Activated naive CD8-positive, alpha-beta T cell treated with anti-CD3 and anti-CD28 coated beads for 36 hours (primary cell): ENCODE measurements at regions not wholly inside any gene's neighbourhood (a gene's known extent, or its start where the extent isn't known, plus 50 kb on each side); places are given as distances from the start of the nearest gene placed in this dataset.
"Not testable (repeated sequence)": the region's sequence is repeated elsewhere in the genome, so short reads cannot be mapped to it uniquely, and the experiment has no call there.

Experiments used
- DNase-seq: peaks from one replicate; pipeline ENCODE4 v3.0.0; 2021
- H3K27ac Mint-ChIP-seq: one replicate; pipeline ENCODE4 v1.8.0; 2022; ENCODE audit warnings: mild to moderate bottlenecking, moderate library complexity, mixed read lengths
- H3K27me3 Mint-ChIP-seq: one replicate; pipeline ENCODE4 v1.8.0; 2022; ENCODE audit warnings: mild to moderate bottlenecking, mixed read lengths
- H3K36me3 Mint-ChIP-seq: one replicate; pipeline ENCODE4 v1.8.0; 2021; ENCODE audit warnings: mild to moderate bottlenecking, mixed read lengths
- H3K4me1 Mint-ChIP-seq: one replicate; pipeline ENCODE4 v1.8.0; 2021; ENCODE audit warnings: mixed read lengths
- H3K4me3 Mint-ChIP-seq: one replicate; pipeline ENCODE4 v1.8.0; 2022; ENCODE audit warnings: mild to moderate bottlenecking, moderate library complexity, mixed read lengths
- H3K9me3 Mint-ChIP-seq: one replicate; pipeline ENCODE4 v1.8.0; 2022; ENCODE audit warnings: mixed read lengths

DNA sequence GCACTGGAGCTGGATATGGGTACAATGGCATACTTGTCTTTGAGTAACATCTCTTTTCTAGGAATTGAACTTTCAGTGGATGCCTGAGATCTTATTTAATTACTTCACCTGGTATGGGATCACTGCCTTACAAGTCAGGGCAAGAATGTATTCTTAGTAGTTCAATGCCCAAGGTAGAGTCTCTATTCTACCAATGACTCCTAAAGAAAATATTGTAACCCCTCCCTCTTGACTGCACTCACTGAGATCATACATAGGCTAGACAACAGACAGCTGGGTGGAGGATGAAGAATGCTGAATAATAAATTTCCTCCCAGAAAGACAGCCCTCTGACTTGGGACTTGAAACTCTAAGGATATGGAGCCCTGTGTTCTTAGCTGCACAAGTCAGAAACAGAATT lies 1216.3 kb upstream of the ACO1 start:
- Mint-ChIP-seq H3K27me3 (no peaks in the 10 kb centered on the region), H3K27ac (no peak overlapping the region), H3K4me3 (no peak overlapping the region), H3K36me3 (no peaks in the 10 kb centered on the region), H3K4me1 (no peaks in the 10 kb centered on the region), H3K9me3 (no peaks in the 10 kb centered on the region)
- DNase-seq, result no peak

GRCh38 chr9:31174681-31175080 lies 1209.8 kb upstream of the ACO1 start:
- Mint-ChIP-seq H3K27ac (no peak overlapping the region), H3K36me3 (no peaks in the 10 kb centered on the region), H3K9me3 (no peaks in the 10 kb centered on the region), H3K4me1 (no peaks in the 10 kb centered on the region), H3K27me3 (no peaks in the 10 kb centered on the region), H3K4me3 (no peak overlapping the region)
- no peak for DNase-seq

DNA sequence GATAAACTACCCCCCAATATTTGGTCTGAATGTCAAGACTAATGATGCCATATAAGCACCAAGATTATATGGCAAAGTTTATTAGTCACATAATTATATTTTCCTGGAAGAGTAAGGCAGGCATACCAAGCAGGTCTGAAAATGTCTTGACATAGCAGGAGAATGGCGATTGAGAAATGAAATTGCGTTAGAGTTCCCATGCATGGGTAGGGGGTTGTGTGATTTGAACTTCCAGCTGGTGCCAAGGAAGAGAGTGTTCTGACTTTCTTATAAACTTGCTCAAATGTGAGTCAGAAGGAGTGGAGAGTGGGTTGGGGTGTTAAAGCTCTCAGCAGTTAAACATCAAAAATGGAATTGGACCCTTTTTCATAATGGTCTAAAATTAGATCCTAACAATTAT lies 1200.6 kb upstream of the ACO1 start:
- Mint-ChIP-seq H3K27me3 (no peaks in the 10 kb centered on the region), H3K4me3 (no peak overlapping the region), H3K4me1 (peaks cover 2% of the 10 kb centered on the region), H3K27ac (no peak overlapping the region), H3K36me3 (no peaks in the 10 kb centered on the region), H3K9me3 (peaks cover 4% of the 10 kb centered on the region)
- DNase-seq, result no peak

- H3K36me3 Mint-ChIP-seq, result no peaks in the 10 kb centered on the region
- no peak overlapping the region for H3K27ac Mint-ChIP-seq
- no peak for DNase-seq
- H3K4me1 Mint-ChIP-seq, result peaks cover 2% of the 10 kb centered on the region
- no peaks in the 10 kb centered on the region for H3K9me3 Mint-ChIP-seq
- no peak overlapping the region for H3K4me3 Mint-ChIP-seq
- H3K27me3 Mint-ChIP-seq, result no peaks in the 10 kb centered on the region
These were observed 1198.6 kb upstream of the ACO1 start for GRCh38 chr9:31185831-31186230.

- no peaks in the 10 kb centered on the region for H3K27me3 Mint-ChIP-seq
- H3K36me3 Mint-ChIP-seq, result no peaks in the 10 kb centered on the region
- H3K27ac Mint-ChIP-seq, result no peak overlapping the region
- DNase-seq, result no peak
- peaks cover 2% of the 10 kb centered on the region for H3K4me1 Mint-ChIP-seq
- H3K9me3 Mint-ChIP-seq, result no peaks in the 10 kb centered on the region
- H3K4me3 Mint-ChIP-seq, result no peak overlapping the region
These were observed 1195.9 kb upstream of the ACO1 start for GRCh38 chr9:31188496-31188895.

DNA sequence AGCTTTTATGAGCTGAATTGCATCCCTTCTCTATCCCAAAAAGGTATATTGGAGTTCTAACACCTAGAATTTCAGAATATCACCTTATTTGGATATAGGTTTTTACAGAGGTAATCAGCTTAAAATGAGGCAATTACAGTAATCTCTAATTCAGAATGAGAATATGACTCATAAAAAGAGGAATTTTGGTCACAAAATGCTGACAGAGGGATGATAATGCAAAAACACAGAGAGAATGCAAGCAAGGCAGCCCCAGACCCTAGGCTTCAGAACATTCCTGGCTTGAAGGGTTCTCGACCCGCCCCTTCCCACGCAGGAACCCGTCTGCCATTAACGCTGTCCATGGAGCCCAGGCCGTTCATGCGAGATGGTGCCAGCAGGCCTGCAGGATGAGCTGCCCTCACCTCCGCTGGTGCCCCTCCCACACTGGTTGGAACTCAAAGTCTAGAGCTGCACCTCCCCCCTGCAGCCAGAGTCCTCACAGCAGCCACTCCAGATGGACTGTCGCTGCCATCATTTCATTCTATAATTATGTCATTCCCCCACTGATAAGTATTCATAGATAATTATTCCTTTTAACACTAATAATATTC lies 1173.4 kb upstream of the ACO1 start:
- no peak for DNase-seq
- Mint-ChIP-seq H3K27ac (no peak overlapping the region), H3K9me3 (peaks cover 3% of the 10 kb centered on the region), H3K4me1 (peaks cover 9% of the 10 kb centered on the region), H3K27me3 (no peaks in the 10 kb centered on the region), H3K36me3 (no peaks in the 10 kb centered on the region), H3K4me3 (no peak overlapping the region)

- not testable (repeated sequence) for H3K27me3 Mint-ChIP-seq, H3K4me1 Mint-ChIP-seq, H3K36me3 Mint-ChIP-seq, H3K4me3 Mint-ChIP-seq, DNase-seq, H3K27ac Mint-ChIP-seq
- H3K9me3 Mint-ChIP-seq, result peaks cover 17% of the 10 kb centered on the region
These were observed 1154.5 kb upstream of the ACO1 start for GRCh38 chr9:31229976-31230375.

GRCh38 chr9:31232485-31232884 lies 1152.0 kb upstream of the ACO1 start:
- Mint-ChIP-seq H3K27ac (no peak overlapping the region), H3K4me1 (peaks cover 13% of the 10 kb centered on the region), H3K27me3 (no peaks in the 10 kb centered on the region), H3K36me3 (peaks cover 1% of the 10 kb centered on the region), H3K9me3 (peaks cover 16% of the 10 kb centered on the region), H3K4me3 (no peak overlapping the region)
- no peak for DNase-seq

GRCh38 chr9:31236344-31236743 lies 1148.1 kb upstream of the ACO1 start:
- H3K27me3 Mint-ChIP-seq, result no peaks in the 10 kb centered on the region
- H3K4me3 Mint-ChIP-seq, result no peak overlapping the region
- peaks cover 1% of the 10 kb centered on the region for H3K36me3 Mint-ChIP-seq
- DNase-seq, result no peak
- H3K27ac Mint-ChIP-seq, result no peak overlapping the region
- peaks cover 5% of the 10 kb centered on the region for H3K9me3 Mint-ChIP-seq
- H3K4me1 Mint-ChIP-seq, result peaks cover 13% of the 10 kb centered on the region

DNA sequence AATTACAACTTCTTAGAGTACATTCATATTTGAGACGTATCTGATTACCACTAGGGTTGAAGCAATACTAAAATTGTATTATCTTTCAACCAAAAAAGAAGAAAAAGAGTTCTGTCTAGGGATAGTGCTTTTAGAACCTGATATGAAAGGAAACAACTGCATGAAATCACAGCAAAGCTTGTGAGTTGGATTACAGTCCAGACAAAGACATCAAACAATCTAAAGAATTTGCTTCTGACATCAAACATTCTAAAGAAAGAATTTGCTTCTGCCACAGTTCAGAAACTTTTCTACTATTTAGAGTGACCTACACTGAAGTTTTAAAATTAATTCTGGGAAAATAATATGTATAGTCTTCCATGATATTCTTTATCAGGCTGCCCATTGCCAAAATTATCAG lies 1141.1 kb upstream of the ACO1 start:
- Mint-ChIP-seq H3K9me3 (no peaks in the 10 kb centered on the region), H3K36me3 (no peaks in the 10 kb centered on the region), H3K27ac (no peak overlapping the region), H3K4me3 (no peak overlapping the region), H3K27me3 (no peaks in the 10 kb centered on the region), H3K4me1 (no peaks in the 10 kb centered on the region)
- no peak for DNase-seq

DNA sequence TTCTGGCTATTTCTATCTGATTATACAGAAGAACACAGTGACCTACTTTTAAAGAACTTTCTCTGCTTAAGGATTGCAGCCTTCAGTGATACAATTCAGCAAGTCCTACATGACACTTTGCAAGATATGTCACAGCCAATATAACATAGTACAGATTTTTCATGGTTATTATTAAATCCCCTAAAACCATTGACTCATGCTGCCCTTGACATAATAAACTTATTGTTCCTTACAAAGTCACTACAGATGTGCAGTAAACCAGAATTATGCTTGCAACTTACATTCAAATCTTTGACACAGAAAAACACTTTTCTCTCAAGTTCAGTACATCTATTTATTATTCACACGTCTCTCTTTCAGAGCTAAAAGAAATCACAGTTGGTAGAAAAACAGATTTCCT lies 1136.3 kb upstream of the ACO1 start:
- DNase-seq, result no peak
- Mint-ChIP-seq H3K4me3 (no peak overlapping the region), H3K36me3 (no peaks in the 10 kb centered on the region), H3K27ac (no peak overlapping the region), H3K27me3 (no peaks in the 10 kb centered on the region), H3K9me3 (peaks cover 4% of the 10 kb centered on the region), H3K4me1 (no peaks in the 10 kb centered on the region)

- Mint-ChIP-seq H3K27ac (no peak overlapping the region), H3K27me3 (no peaks in the 10 kb centered on the region), H3K9me3 (peaks cover 9% of the 10 kb centered on the region), H3K4me3 (no peak overlapping the region), H3K36me3 (no peaks in the 10 kb centered on the region), H3K4me1 (no peaks in the 10 kb centered on the region)
- no peak for DNase-seq
These were observed 1133.1 kb upstream of the ACO1 start for GRCh38 chr9:31251386-31251785.

GRCh38 chr9:31253800-31254762 lies 1130.4 kb upstream of the ACO1 start:
- Mint-ChIP-seq H3K36me3 (no peaks in the 10 kb centered on the region), H3K4me1 (no peaks in the 10 kb centered on the region), H3K27ac (no peak overlapping the region), H3K27me3 (no peaks in the 10 kb centered on the region), H3K4me3 (no peak overlapping the region), H3K9me3 (peaks cover 9% of the 10 kb centered on the region)
- DNase-seq, result no peak

DNA sequence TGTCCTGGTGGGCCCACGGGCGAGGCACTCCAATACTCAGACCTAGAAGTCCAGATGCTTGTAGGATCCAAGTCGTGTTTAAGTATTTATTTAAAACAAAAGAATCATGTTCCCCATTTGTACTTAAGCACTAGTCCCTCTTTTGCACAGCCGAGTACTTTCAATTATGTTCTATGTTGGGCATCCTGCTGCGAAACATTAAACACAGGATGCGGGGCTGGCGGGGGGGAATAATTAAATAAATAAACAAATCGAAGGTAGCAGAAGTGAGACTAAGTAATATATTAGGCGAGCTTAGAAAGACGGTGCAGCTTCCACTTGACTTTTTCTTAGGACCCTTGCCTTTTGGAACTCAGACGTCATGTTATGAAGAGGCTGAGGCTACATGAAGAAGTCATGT lies 1129.2 kb upstream of the ACO1 start:
- Mint-ChIP-seq H3K4me1 (peaks cover 4% of the 10 kb centered on the region), H3K27ac (no peak overlapping the region), H3K27me3 (no peaks in the 10 kb centered on the region), H3K9me3 (peaks cover 9% of the 10 kb centered on the region), H3K4me3 (no peak overlapping the region), H3K36me3 (no peaks in the 10 kb centered on the region)
- DNase-seq, result no peak

GRCh38 chr9:31259824-31260223 lies 1124.6 kb upstream of the ACO1 start:
- no peak overlapping the region for H3K4me3 Mint-ChIP-seq
- DNase-seq, result no peak
- no peaks in the 10 kb centered on the region for H3K27me3 Mint-ChIP-seq
- no peaks in the 10 kb centered on the region for H3K9me3 Mint-ChIP-seq
- H3K27ac Mint-ChIP-seq, result peak overlapping the region; percentile 14
- no peaks in the 10 kb centered on the region for H3K36me3 Mint-ChIP-seq
- peaks cover 15% of the 10 kb centered on the region for H3K4me1 Mint-ChIP-seq
